Mesenchymal stem cell (in vitro differentiated cells and primary cell): ENCODE measurements at regions not wholly inside any gene's neighbourhood (a gene's known extent, or its start where the extent isn't known, plus 50 kb on each side); places are given as distances from the start of the nearest gene placed in this dataset.

Source experiments
- DNase-seq: peaks from one replicate; pipeline ENCODE4 v3.0.0-alpha.2; 2013
- H2AFZ ChIP-seq: one replicate; pipeline ENCODE4 v1.6.1; 2013; ENCODE audit warnings: low read depth, mild to moderate bottlenecking, control low read depth, inconsistent platforms, low read length, moderate library complexity
- H2AK5ac ChIP-seq: 2 replicates; pipeline ENCODE4 v1.6.1; 2013; ENCODE audit warnings: low read length, moderate library complexity, mild to moderate bottlenecking, inconsistent platforms; ENCODE audit not compliant: severe bottlenecking
- H2BK120ac ChIP-seq: one replicate; pipeline ENCODE4 v1.6.1; 2013; ENCODE audit warnings: low read depth, mild to moderate bottlenecking, inconsistent platforms, low read length, moderate library complexity
- H2BK12ac ChIP-seq, 2 experiments: one replicate each; pipeline ENCODE4 v1.6.1; 2013; ENCODE audit warnings: inconsistent platforms in 2 of 2, low read length in 2 of 2, mild to moderate bottlenecking in 2 of 2, moderate library complexity in 2 of 2, control low read depth in 1 of 2
- H2BK15ac ChIP-seq: one replicate; pipeline ENCODE4 v1.6.1; 2013; ENCODE audit warnings: mild to moderate bottlenecking, low read depth, inconsistent platforms; ENCODE audit not compliant: poor library complexity, severe bottlenecking
- H2BK5ac ChIP-seq: 2 replicates; pipeline ENCODE4 v1.6.1; 2013; ENCODE audit warnings: low read depth, mild to moderate bottlenecking, low read length, control low read depth, inconsistent platforms; ENCODE audit not compliant: poor library complexity, severe bottlenecking
- H3K14ac ChIP-seq, 2 experiments: one replicate each; pipeline ENCODE4 v1.6.1; 2013; ENCODE audit warnings: inconsistent platforms in 2 of 2, low read length in 2 of 2, control low read depth in 1 of 2, mild to moderate bottlenecking in 1 of 2, moderate library complexity in 1 of 2
- H3K18ac ChIP-seq, 2 experiments: one replicate each; pipeline ENCODE4 v1.6.1; 2013; ENCODE audit warnings: inconsistent platforms in 2 of 2, low read length in 2 of 2, control low read depth in 1 of 2, low read depth in 1 of 2, mild to moderate bottlenecking in 1 of 2
- H3K23ac ChIP-seq, 2 experiments: one replicate each; pipeline ENCODE4 v1.6.1; 2013; ENCODE audit warnings: inconsistent platforms in 2 of 2, low read length in 2 of 2, mild to moderate bottlenecking in 2 of 2, moderate library complexity in 2 of 2, control low read depth in 1 of 2
- H3K27ac ChIP-seq: 2 replicates; pipeline ENCODE4 v1.5.1; 2013; ENCODE audit warnings: mild to moderate bottlenecking, moderate library complexity, low read length, control low read depth, inconsistent platforms; ENCODE audit not compliant: poor library complexity, severe bottlenecking
- H3K27me3 ChIP-seq, 2 experiments: 2 replicates each; pipeline versions ENCODE4 v1.6.1 to v1.7.0; 2013; ENCODE audit warnings: low read length in 2 of 2, mild to moderate bottlenecking in 2 of 2, moderate library complexity in 2 of 2, control low read depth in 1 of 2, inconsistent platforms in 1 of 2; ENCODE audit not compliant: control insufficient read depth in 1 of 2, insufficient read depth in 1 of 2
- H3K36me3 ChIP-seq, 2 experiments: 2 replicates each; pipeline versions ENCODE4 v1.6.1 to v1.7.0; 2013; ENCODE audit warnings: low read length in 2 of 2, control low read depth in 1 of 2, inconsistent platforms in 1 of 2, low read depth in 1 of 2, mild to moderate bottlenecking in 1 of 2; ENCODE audit not compliant: insufficient read depth in 2 of 2, control insufficient read depth in 1 of 2
- H3K4ac ChIP-seq, 2 experiments: one replicate each; pipeline ENCODE4 v1.6.1; 2013; ENCODE audit warnings: inconsistent platforms in 2 of 2, low read length in 2 of 2, mild to moderate bottlenecking in 2 of 2, moderate library complexity in 2 of 2, control low read depth in 1 of 2, low read depth in 1 of 2
- H3K4me1 ChIP-seq: 2 replicates; pipeline ENCODE4 v1.6.1; 2013; ENCODE audit warnings: low read depth, low read length, control low read depth; ENCODE audit not compliant: control insufficient read depth, insufficient read depth
- H3K4me2 ChIP-seq: 2 replicates; pipeline ENCODE4 v1.6.1; 2013; ENCODE audit warnings: low read length, mild to moderate bottlenecking, inconsistent platforms; ENCODE audit not compliant: poor library complexity, severe bottlenecking
- H3K4me3 ChIP-seq, 2 experiments: 2 replicates each; pipeline versions ENCODE4 v1.5.1 to v1.7.0; 2013; ENCODE audit warnings: low read length in 2 of 2, mild to moderate bottlenecking in 2 of 2, control low read depth in 1 of 2, low read depth in 1 of 2; ENCODE audit not compliant: insufficient read depth in 1 of 2
- H3K79me1 ChIP-seq: replicated peaks from 2 replicates; pipeline ENCODE4 v1.6.1; 2013; ENCODE audit warnings: mild to moderate bottlenecking, control low read depth, low read length, inconsistent platforms; ENCODE audit not compliant: poor library complexity, severe bottlenecking
- H3K9ac ChIP-seq: 2 replicates; pipeline ENCODE4 v1.7.0; 2013; ENCODE audit warnings: mild to moderate bottlenecking, low read length, moderate library complexity
- H3K9me3 ChIP-seq: 2 replicates; pipeline ENCODE4 v1.7.0; 2013; ENCODE audit warnings: mild to moderate bottlenecking, low read length; ENCODE audit not compliant: control insufficient read depth
- H4K8ac ChIP-seq: one replicate; pipeline ENCODE4 v1.6.1; 2013; ENCODE audit warnings: inconsistent platforms, mild to moderate bottlenecking, low read length, moderate library complexity
- H4K91ac ChIP-seq: one replicate; pipeline ENCODE4 v1.6.1; 2013; ENCODE audit warnings: mild to moderate bottlenecking, low read length, inconsistent platforms
- WGBS: methylation state at CpG from one replicate; pipeline ENCODE4 v1.1.7; 2013; ENCODE audit warnings: mixed read lengths; 5-methylcytosine and 5-hydroxymethylcytosine counted together

- H3K9ac ChIP-seq = no peak overlapping the region
- no peaks in the 10 kb centered on the region for H3K36me3 ChIP-seq
- H4K8ac ChIP-seq = no peak overlapping the region
- H3K4me1 ChIP-seq = peaks cover 2% of the 10 kb centered on the region
- WGBS = 29% methylated on average over 1 of the region's 1 CpG
- H3K9me3 ChIP-seq = no peaks in the 10 kb centered on the region
- H3K18ac ChIP-seq = no peak overlapping the region
- H2AK5ac ChIP-seq = no peak overlapping the region
- H2BK12ac ChIP-seq = no peak overlapping the region
- H3K27ac ChIP-seq = no peak overlapping the region
- H2BK120ac ChIP-seq = no peak overlapping the region
- no peak overlapping the region for H3K4ac ChIP-seq
- no peak overlapping the region for H3K4me3 ChIP-seq
- H3K23ac ChIP-seq = no peak overlapping the region
- H2AFZ ChIP-seq = no peak overlapping the region
- H3K14ac ChIP-seq = no peak overlapping the region
- no peak overlapping the region for H4K91ac ChIP-seq
- no peak overlapping the region for H2BK5ac ChIP-seq
- H3K27me3 ChIP-seq = no peaks in the 10 kb centered on the region
- peak; percentile 23 for DNase-seq
- H3K79me1 ChIP-seq = no peaks in the 10 kb centered on the region
- no peak overlapping the region for H2BK15ac ChIP-seq
- H3K4me2 ChIP-seq = no peak overlapping the region
Observed at GRCh38 chr10:94224656-94225055, 138.1 kb downstream of the NOC3L start.

GRCh38 chr10:94225589-94225988 is 137.2 kb downstream of the NOC3L start:
- Histone ChIP-seq H3K27me3 (no peaks in the 10 kb centered on the region), H3K4me2 (no peak overlapping the region), H3K14ac (no peak overlapping the region), H3K4ac (no peak overlapping the region), H3K9ac (no peak overlapping the region), H2BK120ac (no peak overlapping the region), H2AFZ (no peak overlapping the region), H3K79me1 (no peaks in the 10 kb centered on the region), H3K27ac (no peak overlapping the region), H3K36me3 (no peaks in the 10 kb centered on the region), H2AK5ac (no peak overlapping the region), H3K18ac (no peak overlapping the region), H3K9me3 (no peaks in the 10 kb centered on the region), H3K4me1 (peaks cover 2% of the 10 kb centered on the region), H4K8ac (no peak overlapping the region), H3K4me3 (no peak overlapping the region), H4K91ac (no peak overlapping the region), H2BK12ac (no peak overlapping the region), H2BK15ac (no peak overlapping the region), H3K23ac (no peak overlapping the region), H2BK5ac (no peak overlapping the region)
- no peak for DNase-seq
- WGBS = 86% methylated on average over 4 of the region's 4 CpGs

- no peaks in the 10 kb centered on the region for H3K9me3 ChIP-seq
- H3K36me3 ChIP-seq = peaks cover 0 to 2% of the 10 kb centered on the region in 2 experiments
- no peak overlapping the region for H3K18ac ChIP-seq
- no peak overlapping the region for H4K8ac ChIP-seq
- H2BK120ac ChIP-seq = no peak overlapping the region
- 96% methylated on average over 7 of the region's 7 CpGs for WGBS
- H2AFZ ChIP-seq = no peak overlapping the region
- no peaks in the 10 kb centered on the region for H3K27me3 ChIP-seq
- no peak overlapping the region for H4K91ac ChIP-seq
- no peak overlapping the region for H3K4me3 ChIP-seq
- H2AK5ac ChIP-seq = no peak overlapping the region
- H2BK12ac ChIP-seq = no peak overlapping the region
- no peak overlapping the region for H2BK15ac ChIP-seq
- H3K4ac ChIP-seq = no peak overlapping the region
- no peak overlapping the region for H3K27ac ChIP-seq
- no peak overlapping the region for H3K14ac ChIP-seq
- H3K4me1 ChIP-seq = no peaks in the 10 kb centered on the region
- H2BK5ac ChIP-seq = no peak overlapping the region
- DNase-seq = no peak
- H3K23ac ChIP-seq = no peak overlapping the region
- H3K9ac ChIP-seq = no peak overlapping the region
- no peak overlapping the region for H3K4me2 ChIP-seq
- no peaks in the 10 kb centered on the region for H3K79me1 ChIP-seq
Observed at GRCh38 chr10:94230134-94230785, 132.5 kb downstream of the NOC3L start.

- H3K4me2 ChIP-seq = no peak overlapping the region
- no peak overlapping the region for H3K23ac ChIP-seq
- H3K18ac ChIP-seq = no peak overlapping the region
- H2AFZ ChIP-seq = no peak overlapping the region
- no peak overlapping the region for H2BK12ac ChIP-seq
- H2BK15ac ChIP-seq = no peak overlapping the region
- no peak overlapping the region for H3K4ac ChIP-seq
- no peak overlapping the region for H3K4me3 ChIP-seq
- no peaks in the 10 kb centered on the region for H3K9me3 ChIP-seq
- no peak overlapping the region for H3K14ac ChIP-seq
- no peak overlapping the region for H2BK120ac ChIP-seq
- no peaks in the 10 kb centered on the region for H3K79me1 ChIP-seq
- H3K9ac ChIP-seq = no peak overlapping the region
- no peaks in the 10 kb centered on the region for H3K27me3 ChIP-seq
- H4K8ac ChIP-seq = no peak overlapping the region
- H3K4me1 ChIP-seq = no peaks in the 10 kb centered on the region
- peaks cover 0 to 2% of the 10 kb centered on the region in 2 experiments for H3K36me3 ChIP-seq
- no peak overlapping the region for H4K91ac ChIP-seq
- H2BK5ac ChIP-seq = no peak overlapping the region
- H2AK5ac ChIP-seq = no peak overlapping the region
- no peak for DNase-seq
- no peak overlapping the region for H3K27ac ChIP-seq
- WGBS = 82% methylated on average over 2 of the region's 2 CpGs
Observed at GRCh38 chr10:94232711-94233383, 129.9 kb downstream of the NOC3L start.
